NB4 (cell line): ENCODE measurements at regions not wholly inside any gene's neighbourhood (a gene's known extent, or its start where the extent isn't known, plus 50 kb on each side); places are given as distances from the start of the nearest gene placed in this dataset.

Experiments used
- DNase-seq: peaks from one replicate; pipeline ENCODE4 v3.0.0; 2010; ENCODE audit warnings: low read depth
- H3K4me3 ChIP-seq: one replicate; pipeline ENCODE4 v1.5.1; 2011; ENCODE audit warnings: mild to moderate bottlenecking, low read depth, low read length, moderate library complexity
- CTCF ChIP-seq: IDR thresholded peaks from one replicate; pipeline ENCODE4 v1.5.1; 2012; ENCODE audit warnings: low read depth, low read length
- MAX ChIP-seq: IDR thresholded peaks from 2 replicates; pipeline ENCODE4 v1.6.1; 2011; ENCODE audit warnings: low read depth, low read length
- MYC ChIP-seq: IDR thresholded peaks from 2 replicates; pipeline ENCODE4 v1.6.1; 2011; ENCODE audit warnings: low read depth, low read length
- POLR2A ChIP-seq: IDR thresholded peaks from 2 replicates; pipeline ENCODE4 v1.6.1; 2011; ENCODE audit warnings: mild to moderate bottlenecking; ENCODE audit not compliant: insufficient read length; ENCODE audit errors: extremely low read depth

- TF ChIP-seq MAX (no peak), MYC (no peak), CTCF (no peak), POLR2A (no peak)
- no peak for DNase-seq
- no peak overlapping the region for H3K4me3 ChIP-seq
These were observed 74.9 kb upstream of the NR2F2 start for GRCh38 chr15:96255599-96255998.

- DNase-seq = no peak
- no peak for TF ChIP-seq CTCF
- no peak for TF ChIP-seq MAX
- TF ChIP-seq POLR2A = no peak
- no peak for TF ChIP-seq MYC
- H3K4me3 ChIP-seq = no peak overlapping the region
These were observed 68.9 kb upstream of the NR2F2 start for GRCh38 chr15:96261575-96262034.

- TF ChIP-seq MYC (no peak), MAX (no peak), CTCF (no peak), POLR2A (no peak)
- H3K4me3 ChIP-seq = no peak overlapping the region
- DNase-seq = no peak
These were observed 68.4 kb upstream of the NR2F2 start for GRCh38 chr15:96262097-96262496.

GRCh38 chr15:96262549-96263489 lies 67.7 kb upstream of the NR2F2 start:
- no peak for DNase-seq
- no peak for TF ChIP-seq CTCF
- TF ChIP-seq POLR2A = no peak
- TF ChIP-seq MAX = no peak
- no peak for TF ChIP-seq MYC
- H3K4me3 ChIP-seq = no peak overlapping the region

GRCh38 chr15:96264351-96264798 lies 66.1 kb upstream of the NR2F2 start:
- no peak overlapping the region for H3K4me3 ChIP-seq
- TF ChIP-seq CTCF (no peak), MYC (no peak), MAX (no peak), POLR2A (no peak)
- DNase-seq = no peak
